HG03571 (cell line): ENCODE measurements at regions not wholly inside any gene's neighbourhood (a gene's known extent, or its start where the extent isn't known, plus 50 kb on each side); places are given as distances from the start of the nearest gene placed in this dataset.

Source experiments
- ATAC-seq: cut with Tn5 transposase; IDR thresholded peaks from one replicate; pipeline ENCODE4 v1.9.1; 2021; ENCODE audit not compliant: unreplicated experiment

- no peak for ATAC-seq
These were observed 80.2 kb downstream of the C6orf118 start for GRCh38 chr6:165229216-165229615.

- ATAC-seq = no peak
These were observed 81.6 kb downstream of the C6orf118 start for GRCh38 chr6:165227644-165228329.

GRCh38 chr6:165223736-165224135 is 85.7 kb downstream of the C6orf118 start:
- no peak for ATAC-seq

- ATAC-seq = no peak
These were observed 86.3 kb downstream of the C6orf118 start for GRCh38 chr6:165223101-165223500.

GRCh38 chr6:165222315-165223025 is 86.9 kb downstream of the C6orf118 start:
- ATAC-seq = no peak

GRCh38 chr6:165220045-165220444 is 89.4 kb downstream of the C6orf118 start:
- no peak for ATAC-seq

- no peak for ATAC-seq
These were observed 89.8 kb downstream of the C6orf118 start for GRCh38 chr6:165219629-165220028.

GRCh38 chr6:165218829-165219228 is 90.6 kb downstream of the C6orf118 start:
- no peak for ATAC-seq

- no peak for ATAC-seq
These were observed 102.6 kb downstream of the C6orf118 start for GRCh38 chr6:165206798-165207197.

GRCh38 chr6:165205632-165206031 is 103.8 kb downstream of the C6orf118 start:
- no peak for ATAC-seq

GRCh38 chr6:165204807-165205545 is 104.4 kb downstream of the C6orf118 start:
- ATAC-seq = no peak

- ATAC-seq = no peak
These were observed 109.2 kb downstream of the C6orf118 start for GRCh38 chr6:165200178-165200577.

GRCh38 chr6:165191461-165191860 is 117.9 kb downstream of the C6orf118 start:
- ATAC-seq = no peak

GRCh38 chr6:165186441-165187205 is 122.8 kb downstream of the C6orf118 start:
- ATAC-seq = no peak

- no peak for ATAC-seq
These were observed 123.4 kb downstream of the C6orf118 start for GRCh38 chr6:165186041-165186440.

GRCh38 chr6:165184192-165184979 is 125.0 kb downstream of the C6orf118 start:
- no peak for ATAC-seq

- ATAC-seq = no peak
These were observed 125.8 kb downstream of the C6orf118 start for GRCh38 chr6:165183496-165184140.

GRCh38 chr6:165183071-165183470 is 126.3 kb downstream of the C6orf118 start:
- ATAC-seq = no peak

GRCh38 chr6:165181951-165182414 is 127.4 kb downstream of the C6orf118 start:
- ATAC-seq = no peak

- ATAC-seq = no peak
These were observed 131.3 kb downstream of the C6orf118 start for GRCh38 chr6:165178056-165178455.
